ENCODE measurements at regions not wholly inside any gene's neighbourhood (a gene's known extent, or its start where the extent isn't known, plus 50 kb on each side); places are given as distances from the start of the nearest gene placed in this dataset.

DNA sequence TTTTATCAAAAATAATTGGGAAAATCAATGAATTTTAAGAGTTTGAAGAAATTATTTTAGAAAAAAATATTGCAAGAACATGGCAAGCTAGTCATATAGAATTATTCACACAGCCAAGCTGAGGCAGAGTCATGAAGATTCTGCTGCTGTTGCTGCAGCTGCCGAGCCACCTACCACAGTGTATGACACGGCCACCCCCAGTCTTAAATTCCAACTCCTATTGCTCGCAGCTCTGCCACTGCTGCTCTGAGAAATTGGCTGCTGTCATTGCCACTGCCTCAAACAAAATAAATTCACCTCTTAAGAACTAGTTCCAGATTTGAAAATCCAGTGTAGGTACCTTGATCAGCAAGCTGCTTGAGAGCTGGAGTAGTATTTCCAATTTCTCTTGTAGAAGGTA is 1318.8 kb upstream of the ACO1 start:
- intact Hi-C loops (cut with DNase I): no loop called here
- no peaks in the 10 kb centered on the region for H3K27me3 ChIP-seq
- H3K27ac ChIP-seq: no peak overlapping the region
- 83 to 86% (median 83%) methylated on average over 3 of the region's 3 CpGs for WGBS, 3 donors
- H3K9me3 ChIP-seq: no peaks in the 10 kb centered on the region
- H3K4me1 ChIP-seq (ENCODE audit: insufficient read depth): no peaks in the 10 kb centered on the region
- H3K36me3 ChIP-seq: no peaks in the 10 kb centered on the region
- no peak for DNase-seq
- no peak overlapping the region for H3K4me3 ChIP-seq
- no peak for TF ChIP-seq POLR2A (IDR thresholded peaks at IDR 0.05)
- TF ChIP-seq EP300 (IDR thresholded peaks at IDR 0.05): no peak
- TF ChIP-seq, protein P1, sequence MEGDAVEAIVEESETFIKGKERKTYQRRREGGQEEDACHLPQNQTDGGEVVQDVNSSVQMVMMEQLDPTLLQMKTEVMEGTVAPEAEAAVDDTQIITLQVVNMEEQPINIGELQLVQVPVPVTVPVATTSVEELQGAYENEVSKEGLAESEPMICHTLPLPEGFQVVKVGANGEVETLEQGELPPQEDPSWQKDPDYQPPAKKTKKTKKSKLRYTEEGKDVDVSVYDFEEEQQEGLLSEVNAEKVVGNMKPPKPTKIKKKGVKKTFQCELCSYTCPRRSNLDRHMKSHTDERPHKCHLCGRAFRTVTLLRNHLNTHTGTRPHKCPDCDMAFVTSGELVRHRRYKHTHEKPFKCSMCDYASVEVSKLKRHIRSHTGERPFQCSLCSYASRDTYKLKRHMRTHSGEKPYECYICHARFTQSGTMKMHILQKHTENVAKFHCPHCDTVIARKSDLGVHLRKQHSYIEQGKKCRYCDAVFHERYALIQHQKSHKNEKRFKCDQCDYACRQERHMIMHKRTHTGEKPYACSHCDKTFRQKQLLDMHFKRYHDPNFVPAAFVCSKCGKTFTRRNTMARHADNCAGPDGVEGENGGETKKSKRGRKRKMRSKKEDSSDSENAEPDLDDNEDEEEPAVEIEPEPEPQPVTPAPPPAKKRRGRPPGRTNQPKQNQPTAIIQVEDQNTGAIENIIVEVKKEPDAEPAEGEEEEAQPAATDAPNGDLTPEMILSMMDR (IDR thresholded peaks at IDR 0.05): no peak

DNA sequence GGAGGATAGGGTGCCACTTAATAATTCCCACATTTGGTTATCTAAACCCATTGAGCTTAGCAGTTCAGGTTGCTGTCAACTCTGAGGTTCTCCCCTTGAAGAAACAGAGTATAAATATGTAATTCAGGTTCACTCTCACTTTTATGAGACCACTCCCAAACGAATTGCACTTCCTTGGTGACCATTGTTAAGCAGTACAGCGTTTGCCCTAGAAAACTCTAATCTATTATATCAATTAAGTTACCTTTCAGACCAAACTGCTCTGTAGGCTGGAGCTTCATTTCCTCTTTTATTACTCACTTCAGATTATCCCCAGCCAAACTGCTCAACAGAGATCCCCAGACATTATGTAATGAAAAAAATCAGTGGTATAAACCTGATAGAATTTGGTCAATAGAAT is 1317.0 kb upstream of the ACO1 start:
- Histone ChIP-seq H3K4me3 (no peak overlapping the region), H3K36me3 (no peaks in the 10 kb centered on the region), H3K4me1 (ENCODE audit: insufficient read depth) (no peaks in the 10 kb centered on the region), H3K9me3 (no peaks in the 10 kb centered on the region), H3K27ac (no peak overlapping the region), H3K27me3 (no peaks in the 10 kb centered on the region)
- DNase-seq: no peak
- no peak for TF ChIP-seq EP300 (IDR thresholded peaks at IDR 0.05)
- TF ChIP-seq, protein P1 (IDR thresholded peaks at IDR 0.05): no peak
- TF ChIP-seq POLR2A (IDR thresholded peaks at IDR 0.05): no peak
- 46 to 65% (median 63%) methylated on average over 2 of the region's 2 CpGs for WGBS, 3 donors
- intact Hi-C loops (cut with DNase I): no loop called here

DNA sequence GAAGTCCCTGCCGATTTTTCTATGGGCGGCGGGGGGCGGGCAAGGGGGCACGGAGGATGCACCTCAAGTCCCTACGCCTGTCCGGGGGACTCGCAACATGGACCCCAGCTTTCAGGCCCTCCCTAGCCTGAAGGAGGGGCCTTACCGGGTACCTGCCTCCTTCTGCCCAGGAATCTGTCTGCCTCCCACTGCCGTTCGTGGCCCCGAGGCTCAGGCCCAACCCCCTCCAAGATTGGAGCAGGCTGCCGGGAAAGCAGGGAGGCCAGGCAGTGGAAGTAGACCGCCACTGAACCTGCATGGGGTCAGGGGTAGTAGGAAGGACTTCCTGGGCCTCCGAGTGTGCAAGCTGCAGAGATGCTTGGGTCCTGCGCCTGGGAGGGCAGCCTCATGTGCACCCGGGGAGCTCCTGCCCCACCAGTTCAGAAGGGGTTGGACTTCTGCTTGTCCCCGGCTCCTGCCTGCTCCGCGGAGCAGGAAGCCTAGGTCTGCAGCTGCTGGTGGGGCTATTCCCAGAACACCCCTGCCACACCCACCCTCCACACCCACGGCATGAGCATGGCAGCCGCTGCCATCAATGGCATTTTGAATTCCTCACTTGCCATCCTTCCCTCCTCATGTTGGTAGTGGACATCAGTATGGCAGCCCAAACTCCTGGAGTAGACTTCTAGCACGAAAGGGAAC is 1312.7 kb upstream of the ACO1 start:
- 84 to 95% (median 95%) methylated on average over 20 to 23 of the region's 23 CpGs for WGBS, 3 donors
- no peak for DNase-seq
- H3K27me3 ChIP-seq: no peaks in the 10 kb centered on the region
- no peak for TF ChIP-seq EP300 (IDR thresholded peaks at IDR 0.05)
- TF ChIP-seq, protein P1 (IDR thresholded peaks at IDR 0.05): no peak
- TF ChIP-seq POLR2A (IDR thresholded peaks at IDR 0.05): no peak
- intact Hi-C loops (cut with DNase I): no loop called here
- H3K4me1 ChIP-seq (ENCODE audit: insufficient read depth): no peaks in the 10 kb centered on the region
- no peaks in the 10 kb centered on the region for H3K9me3 ChIP-seq
- no peak overlapping the region for H3K4me3 ChIP-seq
- H3K27ac ChIP-seq: no peak overlapping the region
- no peaks in the 10 kb centered on the region for H3K36me3 ChIP-seq

DNA sequence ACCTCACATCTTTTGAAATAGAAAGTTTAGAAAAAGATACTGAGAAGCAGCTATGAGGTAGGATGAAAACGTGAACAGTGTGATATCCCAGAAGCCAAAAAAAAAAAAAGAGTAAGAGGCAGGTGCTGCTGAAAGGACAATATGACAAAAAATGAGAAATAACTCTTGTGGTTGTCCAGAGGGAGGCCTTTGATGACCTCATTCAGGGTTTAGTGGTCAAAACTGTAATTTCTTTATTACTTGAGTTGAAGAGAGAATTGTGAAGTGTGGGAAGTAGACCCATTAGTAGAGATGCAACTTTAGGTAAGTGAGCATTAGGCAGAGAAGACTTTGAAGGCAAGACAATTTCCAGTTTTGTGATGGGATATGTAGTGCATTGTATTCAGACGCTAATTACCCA is 1306.3 kb upstream of the ACO1 start:
- no peak for DNase-seq
- TF ChIP-seq, protein P1 (IDR thresholded peaks at IDR 0.05): no peak
- TF ChIP-seq POLR2A (IDR thresholded peaks at IDR 0.05) (no peak), EP300 (IDR thresholded peaks at IDR 0.05) (no peak)
- Histone ChIP-seq H3K4me3 (no peak overlapping the region), H3K36me3 (no peaks in the 10 kb centered on the region), H3K4me1 (ENCODE audit: insufficient read depth) (no peaks in the 10 kb centered on the region), H3K27me3 (no peaks in the 10 kb centered on the region), H3K9me3 (no peaks in the 10 kb centered on the region), H3K27ac (no peak overlapping the region)
- 81 to 85% (median 82%) methylated on average over 2 of the region's 2 CpGs for WGBS, 3 donors
- intact Hi-C loops (cut with DNase I): no loop called here

All from ovary (tissue), 7 donors.